Mesenchymal stem cell (in vitro differentiated cells and primary cell): ENCODE measurements at regions not wholly inside any gene's neighbourhood (a gene's known extent, or its start where the extent isn't known, plus 50 kb on each side); places are given as distances from the start of the nearest gene placed in this dataset.

Experiments
- DNase-seq: peaks from one replicate; pipeline ENCODE4 v3.0.0-alpha.2; 2013
- H2AFZ ChIP-seq: one replicate; pipeline ENCODE4 v1.6.1; 2013; ENCODE audit warnings: low read depth, mild to moderate bottlenecking, control low read depth, inconsistent platforms, low read length, moderate library complexity
- H2AK5ac ChIP-seq: 2 replicates; pipeline ENCODE4 v1.6.1; 2013; ENCODE audit warnings: low read length, moderate library complexity, mild to moderate bottlenecking, inconsistent platforms; ENCODE audit not compliant: severe bottlenecking
- H2BK120ac ChIP-seq: one replicate; pipeline ENCODE4 v1.6.1; 2013; ENCODE audit warnings: low read depth, mild to moderate bottlenecking, inconsistent platforms, low read length, moderate library complexity
- H2BK12ac ChIP-seq, 2 experiments: one replicate each; pipeline ENCODE4 v1.6.1; 2013; ENCODE audit warnings: inconsistent platforms in 2 of 2, low read length in 2 of 2, mild to moderate bottlenecking in 2 of 2, moderate library complexity in 2 of 2, control low read depth in 1 of 2
- H2BK15ac ChIP-seq: one replicate; pipeline ENCODE4 v1.6.1; 2013; ENCODE audit warnings: mild to moderate bottlenecking, low read depth, inconsistent platforms; ENCODE audit not compliant: poor library complexity, severe bottlenecking
- H2BK5ac ChIP-seq: 2 replicates; pipeline ENCODE4 v1.6.1; 2013; ENCODE audit warnings: low read depth, mild to moderate bottlenecking, low read length, control low read depth, inconsistent platforms; ENCODE audit not compliant: poor library complexity, severe bottlenecking
- H3K14ac ChIP-seq, 2 experiments: one replicate each; pipeline ENCODE4 v1.6.1; 2013; ENCODE audit warnings: inconsistent platforms in 2 of 2, low read length in 2 of 2, control low read depth in 1 of 2, mild to moderate bottlenecking in 1 of 2, moderate library complexity in 1 of 2
- H3K18ac ChIP-seq, 2 experiments: one replicate each; pipeline ENCODE4 v1.6.1; 2013; ENCODE audit warnings: inconsistent platforms in 2 of 2, low read length in 2 of 2, control low read depth in 1 of 2, low read depth in 1 of 2, mild to moderate bottlenecking in 1 of 2
- H3K23ac ChIP-seq, 2 experiments: one replicate each; pipeline ENCODE4 v1.6.1; 2013; ENCODE audit warnings: inconsistent platforms in 2 of 2, low read length in 2 of 2, mild to moderate bottlenecking in 2 of 2, moderate library complexity in 2 of 2, control low read depth in 1 of 2
- H3K27ac ChIP-seq: 2 replicates; pipeline ENCODE4 v1.5.1; 2013; ENCODE audit warnings: mild to moderate bottlenecking, moderate library complexity, low read length, control low read depth, inconsistent platforms; ENCODE audit not compliant: poor library complexity, severe bottlenecking
- H3K27me3 ChIP-seq, 2 experiments: 2 replicates each; pipeline versions ENCODE4 v1.6.1 to v1.7.0; 2013; ENCODE audit warnings: low read length in 2 of 2, mild to moderate bottlenecking in 2 of 2, moderate library complexity in 2 of 2, control low read depth in 1 of 2, inconsistent platforms in 1 of 2; ENCODE audit not compliant: control insufficient read depth in 1 of 2, insufficient read depth in 1 of 2
- H3K36me3 ChIP-seq, 2 experiments: 2 replicates each; pipeline versions ENCODE4 v1.6.1 to v1.7.0; 2013; ENCODE audit warnings: low read length in 2 of 2, control low read depth in 1 of 2, inconsistent platforms in 1 of 2, low read depth in 1 of 2, mild to moderate bottlenecking in 1 of 2; ENCODE audit not compliant: insufficient read depth in 2 of 2, control insufficient read depth in 1 of 2
- H3K4ac ChIP-seq, 2 experiments: one replicate each; pipeline ENCODE4 v1.6.1; 2013; ENCODE audit warnings: inconsistent platforms in 2 of 2, low read length in 2 of 2, mild to moderate bottlenecking in 2 of 2, moderate library complexity in 2 of 2, control low read depth in 1 of 2, low read depth in 1 of 2
- H3K4me1 ChIP-seq: 2 replicates; pipeline ENCODE4 v1.6.1; 2013; ENCODE audit warnings: low read depth, low read length, control low read depth; ENCODE audit not compliant: control insufficient read depth, insufficient read depth
- H3K4me2 ChIP-seq: 2 replicates; pipeline ENCODE4 v1.6.1; 2013; ENCODE audit warnings: low read length, mild to moderate bottlenecking, inconsistent platforms; ENCODE audit not compliant: poor library complexity, severe bottlenecking
- H3K4me3 ChIP-seq, 2 experiments: 2 replicates each; pipeline versions ENCODE4 v1.5.1 to v1.7.0; 2013; ENCODE audit warnings: low read length in 2 of 2, mild to moderate bottlenecking in 2 of 2, control low read depth in 1 of 2, low read depth in 1 of 2; ENCODE audit not compliant: insufficient read depth in 1 of 2
- H3K79me1 ChIP-seq: replicated peaks from 2 replicates; pipeline ENCODE4 v1.6.1; 2013; ENCODE audit warnings: mild to moderate bottlenecking, control low read depth, low read length, inconsistent platforms; ENCODE audit not compliant: poor library complexity, severe bottlenecking
- H3K9ac ChIP-seq: 2 replicates; pipeline ENCODE4 v1.7.0; 2013; ENCODE audit warnings: mild to moderate bottlenecking, low read length, moderate library complexity
- H3K9me3 ChIP-seq: 2 replicates; pipeline ENCODE4 v1.7.0; 2013; ENCODE audit warnings: mild to moderate bottlenecking, low read length; ENCODE audit not compliant: control insufficient read depth
- H4K8ac ChIP-seq: one replicate; pipeline ENCODE4 v1.6.1; 2013; ENCODE audit warnings: inconsistent platforms, mild to moderate bottlenecking, low read length, moderate library complexity
- H4K91ac ChIP-seq: one replicate; pipeline ENCODE4 v1.6.1; 2013; ENCODE audit warnings: mild to moderate bottlenecking, low read length, inconsistent platforms
- WGBS: methylation state at CpG from one replicate; pipeline ENCODE4 v1.1.7; 2013; ENCODE audit warnings: mixed read lengths; 5-methylcytosine and 5-hydroxymethylcytosine counted together

DNA sequence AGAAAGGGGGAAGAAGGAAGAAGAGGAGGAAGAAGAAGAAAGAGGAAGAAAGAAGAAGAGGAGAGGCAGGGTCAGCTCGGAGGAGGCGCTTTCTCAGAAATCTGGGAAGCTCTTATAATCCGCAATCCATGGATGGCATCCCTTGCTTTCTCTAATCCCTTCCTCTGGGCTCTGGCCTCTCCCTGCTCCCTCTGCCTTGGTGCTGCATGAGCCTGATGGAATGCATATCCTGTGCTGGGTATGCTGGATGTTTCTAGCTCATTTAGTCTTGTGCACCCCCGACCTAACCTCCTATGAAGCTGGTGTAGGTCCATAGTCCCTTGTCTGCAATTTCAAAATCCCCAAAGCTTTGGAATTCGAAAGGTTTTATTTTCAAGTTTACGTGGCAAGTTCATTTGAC, 94.2 kb upstream of the MYL2 start:
- no peak overlapping the region for H2BK15ac ChIP-seq
- 85% methylated on average over 4 of the region's 6 CpGs for WGBS
- H3K23ac ChIP-seq = no peak overlapping the region
- H4K8ac ChIP-seq = no peak overlapping the region
- no peak overlapping the region for H4K91ac ChIP-seq
- H3K36me3 ChIP-seq = no peaks in the 10 kb centered on the region
- H2BK5ac ChIP-seq = no peak overlapping the region
- H3K18ac ChIP-seq = no peak overlapping the region
- no peak overlapping the region for H2AK5ac ChIP-seq
- H2AFZ ChIP-seq = no peak overlapping the region
- no peak overlapping the region for H3K4ac ChIP-seq
- no peak overlapping the region for H2BK120ac ChIP-seq
- H3K9ac ChIP-seq = no peak overlapping the region
- no peaks in the 10 kb centered on the region for H3K4me1 ChIP-seq
- H3K27ac ChIP-seq = no peak overlapping the region
- no peak for DNase-seq
- peaks cover 13 to 17% of the 10 kb centered on the region in 2 experiments for H3K27me3 ChIP-seq
- H3K14ac ChIP-seq = no peak overlapping the region
- H3K9me3 ChIP-seq = no peaks in the 10 kb centered on the region
- H3K4me3 ChIP-seq = no peak overlapping the region
- H2BK12ac ChIP-seq = no peak overlapping the region
- no peaks in the 10 kb centered on the region for H3K79me1 ChIP-seq
- no peak overlapping the region for H3K4me2 ChIP-seq

DNA sequence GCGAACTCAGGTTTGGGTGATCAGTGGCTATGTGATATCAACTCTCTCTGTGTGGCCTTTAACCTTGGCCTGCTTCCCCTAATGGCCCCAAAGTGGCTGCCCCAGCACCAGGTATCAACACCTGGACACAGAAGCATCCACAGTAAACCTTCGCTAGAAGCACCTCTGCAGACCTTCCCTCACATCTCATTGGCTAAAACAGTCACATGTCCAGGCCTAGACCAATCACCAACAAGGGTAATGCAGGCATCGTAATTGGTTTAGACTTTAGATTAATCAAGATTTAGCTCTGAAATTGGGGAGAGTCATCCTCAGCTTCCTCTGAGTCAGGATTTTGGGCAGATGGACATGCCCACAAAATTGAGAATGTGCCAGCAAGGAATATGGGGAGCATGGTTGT, 92.5 kb upstream of the MYL2 start:
- Histone ChIP-seq H3K79me1 (no peaks in the 10 kb centered on the region), H3K18ac (no peak overlapping the region), H3K27me3 (peaks cover 13 to 17% of the 10 kb centered on the region in 2 experiments), H3K4me3 (no peak overlapping the region), H3K9me3 (no peaks in the 10 kb centered on the region), H2AFZ (no peak overlapping the region), H2BK12ac (no peak overlapping the region), H2BK5ac (no peak overlapping the region), H4K8ac (no peak overlapping the region), H3K9ac (no peak overlapping the region), H3K23ac (no peak overlapping the region), H3K14ac (no peak overlapping the region), H2BK120ac (no peak overlapping the region), H4K91ac (no peak overlapping the region), H2BK15ac (no peak overlapping the region), H3K4ac (no peak overlapping the region), H3K27ac (no peak overlapping the region), H3K4me2 (no peak overlapping the region), H2AK5ac (no peak overlapping the region), H3K4me1 (no peaks in the 10 kb centered on the region), H3K36me3 (no peaks in the 10 kb centered on the region)
- WGBS = 79% methylated on average over 3 of the region's 3 CpGs
- DNase-seq = no peak

DNA sequence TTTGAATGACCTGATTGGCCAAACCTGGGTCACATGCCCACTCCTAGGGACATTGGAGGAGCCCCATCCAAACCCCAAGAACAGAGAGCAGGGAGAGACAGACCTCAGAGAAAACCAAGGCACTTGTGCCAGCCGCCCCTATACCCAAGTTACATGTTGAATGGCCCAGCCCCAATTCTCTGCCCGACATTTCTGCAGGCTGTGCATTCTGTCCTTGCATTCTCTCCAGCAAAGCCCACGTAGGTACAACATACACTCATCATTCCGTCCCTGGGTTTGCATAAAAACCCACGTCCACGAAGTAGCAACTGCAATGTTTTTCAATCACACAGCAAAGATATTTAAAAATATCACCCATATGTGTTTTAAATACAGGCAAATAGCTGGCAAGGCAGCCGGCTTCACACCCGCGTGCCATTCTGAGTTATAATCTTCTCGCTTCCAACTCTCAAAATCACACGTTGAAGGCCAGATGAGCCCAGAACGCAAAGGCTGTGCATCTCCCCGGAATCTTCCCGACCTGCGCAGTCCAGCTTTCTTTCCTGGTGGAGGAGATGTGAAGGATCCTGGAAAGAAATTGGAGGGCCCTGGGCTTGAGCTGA, 91.7 kb upstream of the MYL2 start:
- Histone ChIP-seq H3K27ac (no peak overlapping the region), H3K79me1 (no peaks in the 10 kb centered on the region), H3K4me1 (no peaks in the 10 kb centered on the region), H3K23ac (no peak overlapping the region), H2BK5ac (no peak overlapping the region), H2BK12ac (no peak overlapping the region), H3K18ac (no peak overlapping the region), H3K9ac (no peak overlapping the region), H2BK15ac (no peak overlapping the region), H3K36me3 (no peaks in the 10 kb centered on the region), H3K9me3 (no peaks in the 10 kb centered on the region), H3K4me3 (no peak overlapping the region), H2BK120ac (no peak overlapping the region), H2AK5ac (no peak overlapping the region), H3K4me2 (no peak overlapping the region), H4K91ac (no peak overlapping the region), H3K14ac (no peak overlapping the region), H3K27me3 (peaks cover 12 to 13% of the 10 kb centered on the region in 2 experiments), H4K8ac (no peak overlapping the region), H3K4ac (no peak overlapping the region), H2AFZ (no peak overlapping the region)
- DNase-seq = no peak
- WGBS = 86% methylated on average over 15 of the region's 15 CpGs

DNA sequence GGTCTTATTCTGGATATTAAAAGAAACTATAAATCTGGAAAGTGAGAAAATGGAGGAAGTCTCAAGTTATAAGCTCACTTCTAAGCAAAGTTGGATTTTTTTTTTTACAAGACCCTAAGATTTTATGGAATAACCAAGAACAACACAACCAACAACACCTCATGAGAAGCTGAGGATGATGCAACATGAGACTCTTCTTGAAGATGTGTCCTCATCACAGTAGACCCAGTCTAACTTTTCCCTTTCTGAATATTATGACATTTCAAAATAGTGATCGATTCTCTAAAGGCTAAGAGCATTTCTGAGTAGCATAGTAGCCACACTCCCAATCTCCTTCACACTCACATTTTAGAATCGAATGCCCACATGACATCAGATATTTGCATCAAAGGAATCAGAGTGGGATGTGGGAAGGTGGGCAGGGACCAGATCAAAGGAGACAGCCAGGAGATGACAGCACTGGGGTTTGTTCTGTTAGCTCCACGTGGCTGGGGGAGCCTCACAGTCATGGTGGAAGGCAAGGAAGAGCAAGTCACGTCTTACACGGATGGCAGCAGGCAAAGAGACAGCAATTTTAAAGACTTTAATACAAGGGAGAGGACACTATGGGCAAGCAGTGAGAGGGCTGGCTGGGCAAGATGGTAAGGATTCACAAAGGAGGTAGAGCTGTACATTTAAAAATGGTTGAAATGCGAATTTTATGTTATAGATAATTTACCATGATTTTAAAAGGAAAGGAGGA, 90.7 kb upstream of the MYL2 start:
- no peak overlapping the region for H2BK15ac ChIP-seq
- 65% methylated on average over 6 of the region's 6 CpGs for WGBS
- H3K9ac ChIP-seq = no peak overlapping the region
- no peak overlapping the region for H2AFZ ChIP-seq
- no peaks in the 10 kb centered on the region for H3K4me1 ChIP-seq
- no peak overlapping the region for H2BK120ac ChIP-seq
- H2BK5ac ChIP-seq = no peak overlapping the region
- no peak overlapping the region for H3K18ac ChIP-seq
- no peak for DNase-seq
- H3K23ac ChIP-seq = peak overlapping the region in 1 of 2 experiments; percentile 61
- no peaks in the 10 kb centered on the region for H3K79me1 ChIP-seq
- no peaks in the 10 kb centered on the region for H3K9me3 ChIP-seq
- H3K27me3 ChIP-seq = peaks cover 6 to 13% of the 10 kb centered on the region in 2 experiments
- no peak overlapping the region for H4K8ac ChIP-seq
- H3K4ac ChIP-seq = no peak overlapping the region
- no peak overlapping the region for H3K27ac ChIP-seq
- H3K4me2 ChIP-seq = no peak overlapping the region
- no peak overlapping the region for H4K91ac ChIP-seq
- no peaks in the 10 kb centered on the region for H3K36me3 ChIP-seq
- no peak overlapping the region for H2BK12ac ChIP-seq
- no peak overlapping the region for H3K4me3 ChIP-seq
- no peak overlapping the region for H3K14ac ChIP-seq
- no peak overlapping the region for H2AK5ac ChIP-seq
